B cell (primary cell): ENCODE measurements at regions not wholly inside any gene's neighbourhood (a gene's known extent, or its start where the extent isn't known, plus 50 kb on each side); places are given as distances from the start of the nearest gene placed in this dataset.

ENCODE experiments used
- ATAC-seq: fragments of 200-7000 bp; cut with Tn5 transposase; one replicate; pipeline ENCODE4 v1.10.0; 2021; ENCODE audit warnings: low read depth, mild to moderate bottlenecking, moderate number of reproducible peaks, moderate library complexity
- CTCF ChIA-PET: fragments of 350-600 bp; sonication (Branson Sonifier 250); formaldehyde crosslinking; loops from one replicate; lab custom pipeline; 2021; ENCODE audit warnings: antibody characterized with exemption, inconsistent platforms; lab: Charles Lee
- POLR2A ChIA-PET: fragments of 350-600 bp; sonication (Branson Sonifier 250); formaldehyde crosslinking; loops from one replicate; lab custom pipeline; 2021; ENCODE audit warnings: antibody characterized with exemption; lab: Charles Lee
- DNase-seq: peaks from one replicate; pipeline ENCODE4 v3.0.0; 2013
- H2AFZ ChIP-seq: 2 replicates; pipeline ENCODE4 v1.6.1; 2012; ENCODE audit warnings: mild to moderate bottlenecking, low read depth, low read length; ENCODE audit not compliant: insufficient read depth, poor library complexity, severe bottlenecking
- H3K27ac ChIP-seq, 2 donors: 1 replicate in 1 of 2; 2 replicates in 1 of 2; pipeline ENCODE4 v1.5.1; 2012 to 2013; ENCODE audit warnings: low read length in 2 of 2, mild to moderate bottlenecking in 2 of 2, moderate library complexity in 1 of 2
- H3K27me3 ChIP-seq, 4 experiments: fragments of 200-600 bp in 1 of 4; sonication (generic) in 1 of 4; replicated peaks in 1 of 4; 1 replicate in 2 of 4; 2 replicates in 2 of 4; pipeline versions ENCODE4 v1.6.1 to v1.7.0; 2013 to 2016; ENCODE audit warnings: low read length in 3 of 4, mild to moderate bottlenecking in 2 of 4, mixed read lengths in 1 of 4, moderate library complexity in 1 of 4; ENCODE audit not compliant: insufficient read depth in 4 of 4, control insufficient read depth in 3 of 4; ENCODE audit errors: control extremely low read depth in 1 of 4
- H3K36me3 ChIP-seq, 2 experiments: replicated peaks in 1 of 2; 1 replicate in 1 of 2; 2 replicates in 1 of 2; pipeline versions ENCODE4 v1.6.1 to v1.7.1; 2013; ENCODE audit warnings: low read length in 1 of 2; ENCODE audit not compliant: insufficient read depth in 2 of 2, control insufficient read depth in 1 of 2; ENCODE audit errors: control extremely low read depth in 1 of 2, extremely low read depth in 1 of 2
- H3K4me1 ChIP-seq, 2 donors: fragments of 200-600 bp in 1 of 2; sonication (generic) in 1 of 2; 1 replicate in 1 of 2; 2 replicates in 1 of 2; pipeline versions ENCODE4 v1.5.1 to v1.6.1; 2013 to 2017; ENCODE audit warnings: low read length in 2 of 2; ENCODE audit not compliant: control insufficient read depth in 2 of 2, insufficient read depth in 2 of 2
- H3K4me2 ChIP-seq: replicated peaks from 2 replicates; pipeline ENCODE3; 2012; ENCODE audit warnings: mild to moderate bottlenecking, low read depth, low read length; ENCODE audit not compliant: poor library complexity, severe bottlenecking
- H3K4me3 ChIP-seq, 5 experiments: fragments of 200-600 bp in 1 of 5; sonication (generic) in 1 of 5; 1 replicate in 3 of 5; 2 replicates in 2 of 5; pipeline versions ENCODE4 v1.5.1 to v1.7.0; 2011 to 2016; ENCODE audit warnings: low read length in 4 of 5, mild to moderate bottlenecking in 4 of 5, low read depth in 2 of 5, control low read depth in 1 of 5, moderate library complexity in 1 of 5; ENCODE audit not compliant: insufficient read depth in 1 of 5; ENCODE audit errors: control extremely low read depth in 1 of 5, extremely low read depth in 1 of 5
- H3K79me2 ChIP-seq: fragments of 200-600 bp; sonication (generic); one replicate; pipeline ENCODE4 v1.6.0; 2016; ENCODE audit warnings: low read length; ENCODE audit not compliant: control insufficient read depth, insufficient read depth
- H3K9ac ChIP-seq: fragments of 200-600 bp; sonication (generic); 2 replicates; pipeline ENCODE4 v1.6.1; 2017; ENCODE audit warnings: mild to moderate bottlenecking, low read length, moderate library complexity
- H3K9me3 ChIP-seq, 3 donors: one replicate each; pipeline versions ENCODE4 v1.6.1 to v1.7.1; 2013; ENCODE audit warnings: low read length in 2 of 3; ENCODE audit not compliant: control insufficient read depth in 2 of 3, insufficient read depth in 1 of 3; ENCODE audit errors: control extremely low read depth in 1 of 3
- H4K20me1 ChIP-seq: 2 replicates; pipeline ENCODE4 v1.6.0; 2012; ENCODE audit warnings: mild to moderate bottlenecking, low read length; ENCODE audit not compliant: insufficient read depth, control insufficient read depth, poor library complexity, severe bottlenecking
- H3K27ac Mint-ChIP-seq: one replicate; pipeline ENCODE4 v1.8.0; 2021; ENCODE audit warnings: mixed read lengths
- H3K27me3 Mint-ChIP-seq: one replicate; pipeline ENCODE4 v1.8.0; 2021; ENCODE audit warnings: mixed read lengths
- H3K4me1 Mint-ChIP-seq: one replicate; pipeline ENCODE4 v1.8.0; 2021; ENCODE audit warnings: mixed read lengths
- H3K4me3 Mint-ChIP-seq: one replicate; pipeline ENCODE4 v1.8.0; 2021; ENCODE audit warnings: mixed read lengths
- H3K9me3 Mint-ChIP-seq: one replicate; pipeline ENCODE4 v1.8.0; 2022; ENCODE audit warnings: mixed read lengths; ENCODE audit not compliant: insufficient read depth
- EZH2 ChIP-seq: IDR thresholded peaks from 2 replicates; pipeline ENCODE4 v1.6.1; 2012; ENCODE audit warnings: borderline replicate concordance, low read depth, mild to moderate bottlenecking, moderate library complexity, low read length; ENCODE audit not compliant: insufficient read depth, poor library complexity, severe bottlenecking
- WGBS: methylation state at CpG from one replicate; pipeline ENCODE4 v1.1.5; 2013; ENCODE audit warnings: missing lambda C conversion rate; ENCODE audit not compliant: insufficient coverage; 5-methylcytosine and 5-hydroxymethylcytosine counted together
- intact Hi-C: fragments of 100-400 bp; cut with micrococcal nuclease; formaldehyde crosslinking; loops from one replicate; pipeline ENCODE4 v1.10.0; 2022
- TF ChIP-seq, protein P1 (sequence below): fragments of 200-600 bp; IDR thresholded peaks from one replicate; pipeline ENCODE4 v1.8.0; 2022; ENCODE audit warnings: antibody characterized with exemption, mild to moderate bottlenecking

DNA sequence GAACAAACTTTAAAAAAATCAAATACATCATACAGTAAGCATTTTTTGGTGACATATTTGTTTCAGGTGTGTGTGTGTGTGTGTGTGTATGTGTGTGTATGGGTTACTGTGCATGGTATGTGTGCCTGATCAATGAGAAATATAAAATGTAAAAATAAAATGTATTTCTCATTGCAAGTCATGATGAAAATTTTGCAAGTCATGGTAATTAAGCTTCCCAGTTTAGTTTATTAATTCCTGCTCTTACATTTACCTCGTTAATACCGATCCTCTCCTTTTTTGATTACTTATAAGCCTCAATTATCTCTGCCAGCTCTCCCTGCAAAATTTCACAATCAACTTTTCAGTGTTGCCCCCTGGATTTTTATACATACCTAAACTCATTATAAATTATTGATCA, 114.6 kb upstream of the ADGRL3 start:
- no peak overlapping the region for H3K4me3 Mint-ChIP-seq
- H3K4me1 Mint-ChIP-seq: no peaks in the 10 kb centered on the region
- Histone ChIP-seq H2AFZ (no peak overlapping the region), H3K4me3 (no peak overlapping the region), H3K36me3 (no peaks in the 10 kb centered on the region), H3K9ac (no peak overlapping the region), H3K9me3 (no peaks in the 10 kb centered on the region), H3K4me1 (no peaks in the 10 kb centered on the region), H4K20me1 (no peaks in the 10 kb centered on the region), H3K27ac (no peak overlapping the region), H3K4me2 (no peak overlapping the region), H3K79me2 (no peaks in the 10 kb centered on the region), H3K27me3 (no peaks in the 10 kb centered on the region)
- no peaks in the 10 kb centered on the region for H3K27me3 Mint-ChIP-seq
- intact Hi-C loops: no loop called here
- POLR2A ChIA-PET: no interaction called here
- peaks cover 2% of the 10 kb centered on the region for H3K9me3 Mint-ChIP-seq
- WGBS: no CpG with 5 or more reads among the region's 2 CpGs
- TF ChIP-seq, protein P1, sequence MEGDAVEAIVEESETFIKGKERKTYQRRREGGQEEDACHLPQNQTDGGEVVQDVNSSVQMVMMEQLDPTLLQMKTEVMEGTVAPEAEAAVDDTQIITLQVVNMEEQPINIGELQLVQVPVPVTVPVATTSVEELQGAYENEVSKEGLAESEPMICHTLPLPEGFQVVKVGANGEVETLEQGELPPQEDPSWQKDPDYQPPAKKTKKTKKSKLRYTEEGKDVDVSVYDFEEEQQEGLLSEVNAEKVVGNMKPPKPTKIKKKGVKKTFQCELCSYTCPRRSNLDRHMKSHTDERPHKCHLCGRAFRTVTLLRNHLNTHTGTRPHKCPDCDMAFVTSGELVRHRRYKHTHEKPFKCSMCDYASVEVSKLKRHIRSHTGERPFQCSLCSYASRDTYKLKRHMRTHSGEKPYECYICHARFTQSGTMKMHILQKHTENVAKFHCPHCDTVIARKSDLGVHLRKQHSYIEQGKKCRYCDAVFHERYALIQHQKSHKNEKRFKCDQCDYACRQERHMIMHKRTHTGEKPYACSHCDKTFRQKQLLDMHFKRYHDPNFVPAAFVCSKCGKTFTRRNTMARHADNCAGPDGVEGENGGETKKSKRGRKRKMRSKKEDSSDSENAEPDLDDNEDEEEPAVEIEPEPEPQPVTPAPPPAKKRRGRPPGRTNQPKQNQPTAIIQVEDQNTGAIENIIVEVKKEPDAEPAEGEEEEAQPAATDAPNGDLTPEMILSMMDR: no peak
- no peak for TF ChIP-seq EZH2
- CTCF ChIA-PET: no interaction called here
- DNase-seq (no peak), ATAC-seq (no peak)
- H3K27ac Mint-ChIP-seq: no peak overlapping the region

DNA sequence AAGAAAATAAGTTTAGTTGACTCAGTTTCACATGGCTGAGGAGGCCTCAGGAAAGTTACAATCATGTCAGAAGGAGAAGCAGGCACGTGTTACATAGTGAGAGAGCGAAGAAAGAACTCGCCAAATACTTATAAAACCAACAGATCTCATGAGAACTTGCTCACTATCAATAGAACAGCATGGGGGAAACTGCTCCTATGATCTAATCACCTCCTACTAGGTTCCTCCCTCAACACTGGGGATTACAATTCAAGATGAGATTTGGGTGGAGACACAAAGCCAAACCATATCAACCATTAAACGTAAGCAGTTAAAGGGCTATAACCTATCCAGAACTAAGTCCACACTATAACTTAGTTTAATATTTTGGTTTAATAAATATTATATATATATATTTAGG, 113.8 kb upstream of the ADGRL3 start:
- TF ChIP-seq EZH2: no peak
- TF ChIP-seq, protein P1: no peak
- Histone ChIP-seq H3K36me3 (no peaks in the 10 kb centered on the region), H3K27me3 (no peaks in the 10 kb centered on the region), H3K4me2 (no peak overlapping the region), H3K9ac (no peak overlapping the region), H3K4me3 (no peak overlapping the region), H3K9me3 (no peaks in the 10 kb centered on the region), H4K20me1 (no peaks in the 10 kb centered on the region), H3K4me1 (no peaks in the 10 kb centered on the region), H2AFZ (no peak overlapping the region), H3K79me2 (no peaks in the 10 kb centered on the region), H3K27ac (no peak overlapping the region)
- WGBS: no CpG with 5 or more reads among the region's 4 CpGs
- no peak overlapping the region for H3K27ac Mint-ChIP-seq
- ATAC-seq (no peak), DNase-seq (no peak)
- no peaks in the 10 kb centered on the region for H3K4me1 Mint-ChIP-seq
- intact Hi-C loops: no loop called here
- ChIA-PET POLR2A (no interaction called here), CTCF (no interaction called here)
- H3K9me3 Mint-ChIP-seq: peaks cover 2% of the 10 kb centered on the region
- no peaks in the 10 kb centered on the region for H3K27me3 Mint-ChIP-seq
- H3K4me3 Mint-ChIP-seq: no peak overlapping the region
